ENCODE measurements at regions not wholly inside any gene's neighbourhood (a gene's known extent, or its start where the extent isn't known, plus 50 kb on each side); places are given as distances from the start of the nearest gene placed in this dataset.

DNA sequence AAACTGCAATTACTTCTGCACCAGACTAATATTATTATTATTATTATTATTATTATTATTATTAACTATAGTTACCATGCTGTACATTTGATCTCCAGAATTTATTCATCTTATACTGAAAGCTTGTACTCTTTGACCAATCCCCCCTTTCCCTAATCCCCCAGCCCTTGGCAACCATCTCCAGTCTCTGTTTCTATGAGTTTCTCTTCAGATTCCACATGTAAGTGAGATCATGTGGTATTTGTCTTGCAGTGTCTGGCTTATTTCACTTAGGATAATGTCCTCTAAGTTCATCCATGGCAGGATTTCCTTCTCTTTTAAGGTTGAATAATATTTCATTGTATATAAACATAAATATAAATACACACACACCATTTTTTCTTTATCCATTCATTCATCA lies 287.0 kb upstream of the DAB2 start:
- Histone ChIP-seq H3K36me3 (ENCODE audit: control insufficient read depth in 2 of 2, extremely low read depth in 1 of 2, insufficient read depth in 2 of 2, low read length in 2 of 2) (no peaks in the 10 kb centered on the region), H2AFZ (ENCODE audit: control insufficient read depth, low read length) (no peak overlapping the region), H3K9me3 (ENCODE audit: control insufficient read depth, low read depth, low read length) (no peaks in the 10 kb centered on the region), H3K4me2 (ENCODE audit: control insufficient read depth, extremely low read depth, insufficient read depth, low read depth, low read length) (no peak overlapping the region), H4K20me1 (ENCODE audit: control insufficient read depth, extremely low read depth, insufficient read depth, low read length) (no peaks in the 10 kb centered on the region), H3K9me1 (ENCODE audit: control insufficient read depth, extremely low read depth, insufficient read depth, low read length) (no peaks in the 10 kb centered on the region), H3K27me3 (ENCODE audit: control insufficient read depth, extremely low read depth, insufficient read depth, low read length) (no peaks in the 10 kb centered on the region), H3K4me3 (ENCODE audit: control insufficient read depth in 2 of 3, extremely low read depth in 1 of 3, insufficient read depth in 2 of 3, low read depth in 1 of 3, low read length in 3 of 3) (no peak overlapping the region), H3K4me1 (ENCODE audit: control insufficient read depth, extremely low read depth, insufficient read depth, low read length) (no peaks in the 10 kb centered on the region), H3K79me2 (ENCODE audit: control insufficient read depth, insufficient read depth, low read length) (no peaks in the 10 kb centered on the region), H3K27ac (ENCODE audit: control insufficient read depth, insufficient read depth, low read length) (no peak overlapping the region), H3K9ac (ENCODE audit: control insufficient read depth, extremely low read depth, insufficient read depth, low read length) (no peak overlapping the region)
- no peak for DNase-seq (ENCODE audit: low read depth, low spot score)
- no peak for FAIRE-seq
- TF ChIP-seq EZH2 (IDR thresholded peaks at IDR 0.05; ENCODE audit: low read length): no peak
- TF ChIP-seq CTCF (optimal IDR thresholded peaks at IDR 0.05 in 1 of 3, IDR thresholded peaks at IDR 0.05 in 1 of 3, conservative IDR thresholded peaks at IDR 0.05 in 1 of 3; ENCODE audit: extremely low read depth in 1 of 3, insufficient read depth in 2 of 3, low read length in 3 of 3): no peak
- dilution Hi-C loops (cut with MboI; ENCODE audit: extremely low pct_ligation_motif_present, low sequenced_read_pairs): no loop called here

DNA sequence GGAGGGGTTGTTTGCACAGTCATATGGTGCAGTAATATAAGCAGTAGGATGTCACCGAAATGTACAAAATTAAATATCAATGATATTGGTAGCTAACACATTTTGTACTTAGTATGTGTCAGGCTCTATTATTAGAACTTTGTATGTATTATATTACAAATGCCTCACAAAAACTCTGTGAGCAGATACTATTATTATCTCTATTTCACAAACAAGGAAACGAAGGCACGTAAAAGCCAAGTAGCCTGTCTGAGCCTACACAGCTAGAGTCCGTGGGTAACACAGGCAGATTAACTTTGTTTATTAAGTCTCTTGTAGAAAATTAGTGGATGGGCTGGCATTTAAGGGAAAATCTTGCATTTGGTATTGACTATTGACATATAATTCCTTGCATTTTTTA lies 284.3 kb upstream of the DAB2 start:
- H3K9me3 ChIP-seq (ENCODE audit: control insufficient read depth, low read depth, low read length): no peaks in the 10 kb centered on the region
- no peaks in the 10 kb centered on the region for H3K36me3 ChIP-seq (ENCODE audit: control insufficient read depth in 2 of 2, extremely low read depth in 1 of 2, insufficient read depth in 2 of 2, low read length in 2 of 2)
- H3K4me3 ChIP-seq (ENCODE audit: control insufficient read depth in 2 of 3, extremely low read depth in 1 of 3, insufficient read depth in 2 of 3, low read depth in 1 of 3, low read length in 3 of 3): no peak overlapping the region
- no peak overlapping the region for H3K4me2 ChIP-seq (ENCODE audit: control insufficient read depth, extremely low read depth, insufficient read depth, low read depth, low read length)
- no peak for FAIRE-seq
- no peak overlapping the region for H2AFZ ChIP-seq (ENCODE audit: control insufficient read depth, low read length)
- H3K4me1 ChIP-seq (ENCODE audit: control insufficient read depth, extremely low read depth, insufficient read depth, low read length): no peaks in the 10 kb centered on the region
- no peak overlapping the region for H3K9ac ChIP-seq (ENCODE audit: control insufficient read depth, extremely low read depth, insufficient read depth, low read length)
- no peak for DNase-seq (ENCODE audit: low read depth, low spot score)
- dilution Hi-C loops (cut with MboI; ENCODE audit: extremely low pct_ligation_motif_present, low sequenced_read_pairs): no loop called here
- no peaks in the 10 kb centered on the region for H3K27me3 ChIP-seq (ENCODE audit: control insufficient read depth, extremely low read depth, insufficient read depth, low read length)
- TF ChIP-seq EZH2 (IDR thresholded peaks at IDR 0.05; ENCODE audit: low read length) (no peak), CTCF (optimal IDR thresholded peaks at IDR 0.05 in 1 of 3, IDR thresholded peaks at IDR 0.05 in 1 of 3, conservative IDR thresholded peaks at IDR 0.05 in 1 of 3; ENCODE audit: extremely low read depth in 1 of 3, insufficient read depth in 2 of 3, low read length in 3 of 3) (no peak)
- H3K27ac ChIP-seq (ENCODE audit: control insufficient read depth, insufficient read depth, low read length): no peak overlapping the region
- no peaks in the 10 kb centered on the region for H4K20me1 ChIP-seq (ENCODE audit: control insufficient read depth, extremely low read depth, insufficient read depth, low read length)
- H3K79me2 ChIP-seq (ENCODE audit: control insufficient read depth, insufficient read depth, low read length): no peaks in the 10 kb centered on the region
- no peaks in the 10 kb centered on the region for H3K9me1 ChIP-seq (ENCODE audit: control insufficient read depth, extremely low read depth, insufficient read depth, low read length)
